NK-92 treated with Interleukin-12 subunit alpha and Interleukin-12 subunit beta, amount 100 ng/mL, for 24 hours (cell line): ENCODE measurements at regions not wholly inside any gene's neighbourhood (a gene's known extent, or its start where the extent isn't known, plus 50 kb on each side); places are given as distances from the start of the nearest gene placed in this dataset.

Experiments used
- DNase-seq: peaks from one replicate; lab custom pipeline; 2025; lab: John Stamatoyannopoulos, UW

DNA sequence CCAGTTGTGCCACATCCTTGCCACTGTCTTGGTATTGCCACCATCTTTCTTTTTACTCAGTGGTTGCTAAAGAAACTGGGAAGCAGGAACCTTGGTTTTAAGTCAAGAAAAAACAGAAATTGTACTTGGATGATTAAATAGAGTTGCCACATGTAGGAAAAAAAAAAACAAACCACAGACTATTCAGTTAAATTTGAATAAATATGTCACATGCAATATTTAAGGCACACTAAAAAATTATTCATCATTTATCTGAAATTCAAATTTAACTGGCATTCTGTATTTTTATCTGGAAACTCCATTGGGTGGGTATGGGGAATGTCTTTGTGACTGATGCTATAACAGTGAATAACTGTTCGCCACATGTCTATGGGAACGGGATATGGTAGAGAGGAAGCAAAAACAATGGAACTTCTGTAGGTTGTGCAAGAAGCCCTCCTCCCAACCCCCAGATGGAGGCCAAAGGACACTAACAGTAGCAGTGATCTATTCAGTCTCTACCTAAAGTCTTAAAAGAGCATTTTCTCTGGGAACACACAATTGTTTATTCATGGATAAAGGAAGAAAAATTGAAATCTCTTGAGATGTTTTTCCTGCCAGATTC lies 57.0 kb upstream of the PLAC8 start:
- DNase-seq = no peak

GRCh38 chr4:83170952-83171399 lies 56.4 kb upstream of the PLAC8 start:
- no peak for DNase-seq
